ENCODE measurements at regions not wholly inside any gene's neighbourhood (a gene's known extent, or its start where the extent isn't known, plus 50 kb on each side); places are given as distances from the start of the nearest gene placed in this dataset.

DNA sequence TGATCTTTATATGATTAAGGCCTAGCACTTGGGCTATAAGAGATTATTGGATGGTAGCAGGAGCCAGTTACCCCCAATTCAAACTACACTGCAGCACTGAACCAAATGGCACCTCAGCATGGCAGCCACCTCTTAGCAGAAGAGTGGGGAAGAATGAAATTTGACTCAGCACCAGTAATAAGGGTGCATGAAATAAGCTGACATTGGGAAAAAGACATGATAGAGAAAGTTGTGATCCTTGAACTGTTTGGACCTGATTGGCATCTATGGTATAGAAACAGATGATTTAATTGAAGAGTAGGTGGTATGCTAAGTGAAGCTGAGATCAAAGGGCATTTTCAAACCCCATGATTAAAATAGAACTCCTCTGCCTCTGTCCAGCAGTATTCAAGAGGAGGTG, 389.5 kb downstream of the FOXG1 start:
- H3K27me3 ChIP-seq (ENCODE audit: control insufficient read depth in 2 of 2, insufficient read depth in 2 of 2, low read length in 2 of 2) = no peaks in the 10 kb centered on the region
- H3K27ac ChIP-seq (ENCODE audit: extremely low read depth, low read depth, low read length) = no peak overlapping the region
- no peak for ATAC-seq
- CTCF ChIA-PET (ENCODE audit: low intra/inter-chr PET ratio) = no interaction called here
- BruUV-seq (replicated peaks) = no TSS peak
- no peak overlapping the region for H3K4me3 ChIP-seq
- H3K9me1 ChIP-seq (ENCODE audit: control insufficient read depth, insufficient read depth, low read length) = no peaks in the 10 kb centered on the region
- H2AFZ ChIP-seq (ENCODE audit: low read depth, low read length) = no peak overlapping the region
- no peak for DNase-seq (ENCODE audit: extremely low read depth in 1 of 4, low spot score in 3 of 4)
- no peaks in the 10 kb centered on the region for H3K4me1 ChIP-seq (replicated peaks in 1 of 2; ENCODE audit: control insufficient read depth in 2 of 2, insufficient read depth in 2 of 2, low read length in 2 of 2)
- no peaks in the 10 kb centered on the region for H3K79me2 ChIP-seq (ENCODE audit: control insufficient read depth, insufficient read depth, low read length)
- no peaks in the 10 kb centered on the region for H4K20me1 ChIP-seq (replicated peaks; ENCODE audit: control insufficient read depth, insufficient read depth, low read length)
- no peaks in the 10 kb centered on the region for H3K9me3 ChIP-seq (replicated peaks; ENCODE audit: control insufficient read depth, insufficient read depth, low read depth, low read length)
- POLR2A ChIA-PET = no interaction called here
- H3K4me2 ChIP-seq (ENCODE audit: insufficient read depth, low read length) = no peak overlapping the region
- no peaks in the 10 kb centered on the region for H3K36me3 ChIP-seq (ENCODE audit: control insufficient read depth, insufficient read depth, low read length)
- H3K9ac ChIP-seq (ENCODE audit: insufficient read depth in 1 of 2, low read depth in 2 of 2, low read length in 2 of 2) = no peak overlapping the region
- FAIRE-seq = no peak
- in situ Hi-C loops (cut with MboI) = no loop called here
- intact Hi-C loops (cut with micrococcal nuclease) = no loop called here
- TF ChIP-seq, protein P1, sequence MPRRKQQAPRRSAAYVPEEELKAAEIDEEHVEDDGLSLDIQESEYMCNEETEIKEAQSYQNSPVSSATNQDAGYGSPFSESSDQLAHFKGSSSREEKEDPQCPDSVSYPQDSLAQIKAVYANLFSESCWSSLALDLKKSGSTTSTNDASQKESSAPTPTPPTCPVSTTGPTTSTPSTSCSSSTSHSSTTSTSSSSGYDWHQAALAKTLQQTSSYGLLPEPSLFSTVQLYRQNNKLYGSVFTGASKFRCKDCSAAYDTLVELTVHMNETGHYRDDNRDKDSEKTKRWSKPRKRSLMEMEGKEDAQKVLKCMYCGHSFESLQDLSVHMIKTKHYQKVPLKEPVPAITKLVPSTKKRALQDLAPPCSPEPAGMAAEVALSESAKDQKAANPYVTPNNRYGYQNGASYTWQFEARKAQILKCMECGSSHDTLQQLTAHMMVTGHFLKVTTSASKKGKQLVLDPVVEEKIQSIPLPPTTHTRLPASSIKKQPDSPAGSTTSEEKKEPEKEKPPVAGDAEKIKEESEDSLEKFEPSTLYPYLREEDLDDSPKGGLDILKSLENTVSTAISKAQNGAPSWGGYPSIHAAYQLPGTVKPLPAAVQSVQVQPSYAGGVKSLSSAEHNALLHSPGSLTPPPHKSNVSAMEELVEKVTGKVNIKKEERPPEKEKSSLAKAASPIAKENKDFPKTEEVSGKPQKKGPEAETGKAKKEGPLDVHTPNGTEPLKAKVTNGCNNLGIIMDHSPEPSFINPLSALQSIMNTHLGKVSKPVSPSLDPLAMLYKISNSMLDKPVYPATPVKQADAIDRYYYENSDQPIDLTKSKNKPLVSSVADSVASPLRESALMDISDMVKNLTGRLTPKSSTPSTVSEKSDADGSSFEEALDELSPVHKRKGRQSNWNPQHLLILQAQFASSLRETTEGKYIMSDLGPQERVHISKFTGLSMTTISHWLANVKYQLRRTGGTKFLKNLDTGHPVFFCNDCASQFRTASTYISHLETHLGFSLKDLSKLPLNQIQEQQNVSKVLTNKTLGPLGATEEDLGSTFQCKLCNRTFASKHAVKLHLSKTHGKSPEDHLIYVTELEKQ (CRISPR knock-in tag; IDR thresholded peaks at IDR 0.05) = no peak
- TF ChIP-seq, protein P2, sequence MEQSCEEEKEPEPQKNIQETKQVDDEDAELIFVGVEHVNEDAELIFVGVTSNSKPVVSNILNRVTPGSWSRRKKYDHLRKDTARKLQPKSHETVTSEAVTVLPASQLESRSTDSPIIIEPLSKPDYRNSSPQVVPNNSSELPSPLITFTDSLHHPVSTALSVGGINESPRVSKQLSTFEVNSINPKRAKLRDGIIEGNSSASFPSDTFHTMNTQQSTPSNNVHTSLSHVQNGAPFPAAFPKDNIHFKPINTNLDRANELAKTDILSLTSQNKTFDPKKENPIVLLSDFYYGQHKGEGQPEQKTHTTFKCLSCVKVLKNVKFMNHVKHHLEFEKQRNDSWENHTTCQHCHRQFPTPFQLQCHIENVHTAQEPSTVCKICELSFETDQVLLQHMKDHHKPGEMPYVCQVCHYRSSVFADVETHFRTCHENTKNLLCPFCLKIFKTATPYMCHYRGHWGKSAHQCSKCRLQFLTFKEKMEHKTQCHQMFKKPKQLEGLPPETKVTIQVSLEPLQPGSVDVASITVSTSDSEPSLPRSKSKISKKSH (CRISPR knock-in tag; IDR thresholded peaks at IDR 0.05) = no peak
- TF ChIP-seq ZKSCAN3 (CRISPR knock-in tag; IDR thresholded peaks at IDR 0.05) (no peak), FOS (IDR thresholded peaks at IDR 0.05; ENCODE audit: extremely low read depth, insufficient read length) (no peak), PRMT5 (CRISPR knock-in tag; IDR thresholded peaks at IDR 0.05) (no peak), ZBTB17 (CRISPR knock-in tag; IDR thresholded peaks at IDR 0.05) (no peak), NFRKB (IDR thresholded peaks at IDR 0.05; ENCODE audit: low read depth) (no peak), YY1 (IDR thresholded peaks at IDR 0.05; ENCODE audit: borderline replicate concordance in 1 of 3, control insufficient read depth in 1 of 3, extremely low read depth in 1 of 3, insufficient read depth in 3 of 3, insufficient read length in 1 of 3, insufficient replicate concordance in 2 of 3, low read depth in 1 of 3, low read length in 2 of 3) (no peak), ZBTB8A (IDR thresholded peaks at IDR 0.05; ENCODE audit: partially characterized antibody) (no peak)
- TF ChIP-seq, protein P3, sequence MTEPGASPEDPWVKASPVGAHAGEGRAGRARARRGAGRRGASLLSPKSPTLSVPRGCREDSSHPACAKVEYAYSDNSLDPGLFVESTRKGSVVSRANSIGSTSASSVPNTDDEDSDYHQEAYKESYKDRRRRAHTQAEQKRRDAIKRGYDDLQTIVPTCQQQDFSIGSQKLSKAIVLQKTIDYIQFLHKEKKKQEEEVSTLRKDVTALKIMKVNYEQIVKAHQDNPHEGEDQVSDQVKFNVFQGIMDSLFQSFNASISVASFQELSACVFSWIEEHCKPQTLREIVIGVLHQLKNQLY (CRISPR knock-in tag; conservative IDR thresholded peaks at IDR 0.05) = no peak
- TF ChIP-seq, protein P4, sequence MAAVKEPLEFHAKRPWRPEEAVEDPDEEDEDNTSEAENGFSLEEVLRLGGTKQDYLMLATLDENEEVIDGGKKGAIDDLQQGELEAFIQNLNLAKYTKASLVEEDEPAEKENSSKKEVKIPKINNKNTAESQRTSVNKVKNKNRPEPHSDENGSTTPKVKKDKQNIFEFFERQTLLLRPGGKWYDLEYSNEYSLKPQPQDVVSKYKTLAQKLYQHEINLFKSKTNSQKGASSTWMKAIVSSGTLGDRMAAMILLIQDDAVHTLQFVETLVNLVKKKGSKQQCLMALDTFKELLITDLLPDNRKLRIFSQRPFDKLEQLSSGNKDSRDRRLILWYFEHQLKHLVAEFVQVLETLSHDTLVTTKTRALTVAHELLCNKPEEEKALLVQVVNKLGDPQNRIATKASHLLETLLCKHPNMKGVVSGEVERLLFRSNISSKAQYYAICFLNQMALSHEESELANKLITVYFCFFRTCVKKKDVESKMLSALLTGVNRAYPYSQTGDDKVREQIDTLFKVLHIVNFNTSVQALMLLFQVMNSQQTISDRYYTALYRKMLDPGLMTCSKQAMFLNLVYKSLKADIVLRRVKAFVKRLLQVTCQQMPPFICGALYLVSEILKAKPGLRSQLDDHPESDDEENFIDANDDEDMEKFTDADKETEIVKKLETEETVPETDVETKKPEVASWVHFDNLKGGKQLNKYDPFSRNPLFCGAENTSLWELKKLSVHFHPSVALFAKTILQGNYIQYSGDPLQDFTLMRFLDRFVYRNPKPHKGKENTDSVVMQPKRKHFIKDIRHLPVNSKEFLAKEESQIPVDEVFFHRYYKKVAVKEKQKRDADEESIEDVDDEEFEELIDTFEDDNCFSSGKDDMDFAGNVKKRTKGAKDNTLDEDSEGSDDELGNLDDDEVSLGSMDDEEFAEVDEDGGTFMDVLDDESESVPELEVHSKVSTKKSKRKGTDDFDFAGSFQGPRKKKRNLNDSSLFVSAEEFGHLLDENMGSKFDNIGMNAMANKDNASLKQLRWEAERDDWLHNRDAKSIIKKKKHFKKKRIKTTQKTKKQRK (IDR thresholded peaks at IDR 0.05; ENCODE audit: borderline replicate concordance, low read depth, low read length) = no peak
- TF ChIP-seq, protein P5, sequence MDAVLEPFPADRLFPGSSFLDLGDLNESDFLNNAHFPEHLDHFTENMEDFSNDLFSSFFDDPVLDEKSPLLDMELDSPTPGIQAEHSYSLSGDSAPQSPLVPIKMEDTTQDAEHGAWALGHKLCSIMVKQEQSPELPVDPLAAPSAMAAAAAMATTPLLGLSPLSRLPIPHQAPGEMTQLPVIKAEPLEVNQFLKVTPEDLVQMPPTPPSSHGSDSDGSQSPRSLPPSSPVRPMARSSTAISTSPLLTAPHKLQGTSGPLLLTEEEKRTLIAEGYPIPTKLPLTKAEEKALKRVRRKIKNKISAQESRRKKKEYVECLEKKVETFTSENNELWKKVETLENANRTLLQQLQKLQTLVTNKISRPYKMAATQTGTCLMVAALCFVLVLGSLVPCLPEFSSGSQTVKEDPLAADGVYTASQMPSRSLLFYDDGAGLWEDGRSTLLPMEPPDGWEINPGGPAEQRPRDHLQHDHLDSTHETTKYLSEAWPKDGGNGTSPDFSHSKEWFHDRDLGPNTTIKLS (IDR thresholded peaks at IDR 0.05; ENCODE audit: borderline replicate concordance, low read depth) = no peak
